ENCODE measurements at regions not wholly inside any gene's neighbourhood (a gene's known extent, or its start where the extent isn't known, plus 50 kb on each side); places are given as distances from the start of the nearest gene placed in this dataset.
"Not testable (repeated sequence)": the region's sequence is repeated elsewhere in the genome, so short reads cannot be mapped to it uniquely, and the experiment has no call there.

DNA sequence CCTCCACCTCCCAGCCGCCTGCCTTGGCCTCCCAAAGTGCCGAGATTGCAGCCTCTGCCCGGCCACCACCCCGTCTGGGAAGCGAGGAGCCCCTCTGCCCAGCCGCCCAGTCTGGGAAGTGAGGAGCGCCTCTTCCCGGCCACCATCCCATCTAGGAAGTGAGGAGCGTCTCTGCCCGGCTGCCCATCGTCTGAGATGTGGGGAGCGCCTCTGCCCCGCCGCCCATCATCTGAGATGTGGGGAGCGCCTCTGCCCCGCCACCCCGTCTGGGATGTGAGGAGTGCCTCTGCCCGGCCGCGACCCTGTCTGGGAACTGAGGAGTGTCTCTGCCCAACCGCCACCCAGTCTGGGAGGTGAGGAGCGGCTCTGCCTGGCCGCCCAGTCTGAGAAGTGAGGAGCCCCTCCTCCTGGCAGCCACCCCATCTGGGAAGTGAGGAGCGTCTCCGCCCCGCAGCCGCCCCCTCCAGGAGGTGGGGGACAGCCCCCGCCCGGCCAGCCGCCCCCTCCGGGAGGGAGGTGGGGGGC lies 296.3 kb downstream of the HNRNPD start:
- DNase-seq (ENCODE audit: low spot score), result not testable (repeated sequence)

DNA sequence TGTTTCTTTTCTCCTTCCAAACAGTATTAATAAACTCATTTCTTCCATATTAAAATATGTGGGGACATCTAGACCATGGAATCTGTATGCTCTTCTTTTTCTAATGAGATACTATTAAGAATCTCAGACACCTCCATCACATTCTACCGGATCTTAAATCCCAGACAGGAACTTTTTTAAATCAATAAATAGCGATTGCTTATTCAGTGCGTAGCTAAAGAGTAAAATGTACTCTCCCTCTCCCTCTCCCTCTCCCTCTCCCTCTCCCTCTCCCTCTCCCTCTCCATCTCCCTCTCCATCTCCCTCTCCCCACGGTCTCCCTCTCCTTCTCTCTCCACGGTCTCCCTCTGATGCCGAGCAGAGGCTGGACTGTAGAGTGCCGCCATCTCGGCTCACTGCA lies 297.0 kb downstream of the HNRNPD start:
- DNase-seq (ENCODE audit: low spot score), result no peak

DNA sequence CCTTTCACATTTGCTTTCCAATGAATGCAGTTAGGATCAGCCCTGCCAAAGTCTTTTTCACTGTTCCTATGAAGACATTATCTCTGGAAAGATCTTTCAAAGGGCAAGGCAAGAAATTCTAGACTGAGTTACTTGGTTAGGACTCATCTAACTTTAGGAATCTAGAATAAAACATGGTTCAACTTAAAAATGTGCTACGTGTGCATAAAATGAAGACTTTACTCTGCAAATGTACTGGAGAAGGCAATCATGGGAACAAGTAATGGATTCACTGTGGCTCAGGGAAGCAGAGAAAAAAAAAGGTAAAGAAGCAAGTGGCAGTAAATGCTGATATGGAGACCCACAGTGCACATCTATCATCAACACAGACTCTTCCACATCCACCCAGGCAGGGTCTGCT lies 297.4 kb downstream of the HNRNPD start:
- DNase-seq (ENCODE audit: low spot score), result no peak

DNA sequence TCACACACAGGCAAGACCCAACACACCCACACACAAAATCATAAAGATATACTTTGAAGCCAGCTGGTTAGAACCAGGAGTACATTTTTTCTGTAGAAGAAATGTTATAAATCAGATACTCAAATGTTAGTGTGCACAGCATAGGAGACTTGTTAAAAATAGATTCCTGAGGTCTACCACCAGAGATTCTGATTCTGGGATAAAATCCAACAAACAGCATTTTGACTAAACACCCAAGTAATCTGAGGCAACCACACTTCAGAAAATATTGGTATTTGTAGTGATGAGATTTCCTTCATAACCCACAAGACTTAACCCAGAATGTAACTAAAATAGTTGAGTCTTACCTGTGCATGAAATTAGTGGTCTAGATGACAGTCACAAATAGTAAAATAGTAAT lies 301.8 kb downstream of the HNRNPD start:
- no peak for DNase-seq (ENCODE audit: low spot score)

DNA sequence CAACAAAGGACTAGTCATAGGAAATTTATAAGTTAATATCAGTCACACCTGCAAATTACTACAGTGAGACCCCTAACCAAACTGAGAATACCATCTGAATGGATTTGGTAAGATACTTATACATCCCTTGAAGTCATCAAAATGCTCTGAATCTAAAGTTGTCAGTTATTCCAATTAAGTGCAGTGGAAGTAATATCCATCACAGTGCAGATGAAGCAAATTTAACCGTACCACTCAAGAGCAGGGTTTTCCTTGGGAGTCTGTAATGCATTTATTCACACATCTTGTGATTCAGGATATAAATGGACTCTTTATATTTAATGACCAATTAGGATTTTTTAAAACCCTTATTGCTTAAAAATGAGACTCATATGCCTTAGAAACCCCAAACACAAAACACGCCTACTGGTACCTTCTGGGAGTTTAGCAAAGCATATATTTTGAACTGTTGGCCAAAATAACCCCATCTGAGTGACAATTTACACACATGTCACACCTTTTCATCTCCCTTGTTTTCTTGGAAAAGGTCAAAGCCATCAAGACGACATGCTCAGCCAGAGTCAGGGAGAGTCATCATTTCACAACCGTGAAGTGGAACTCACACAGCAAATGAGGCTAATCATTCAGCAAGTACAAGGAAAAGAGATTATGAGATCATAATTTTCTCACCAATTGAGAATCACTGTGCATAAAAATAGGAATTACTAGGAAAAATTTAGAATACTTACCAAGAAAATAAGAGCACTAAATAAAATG lies 303.7 kb downstream of the HNRNPD start:
- no peak for DNase-seq (ENCODE audit: low spot score)

DNA sequence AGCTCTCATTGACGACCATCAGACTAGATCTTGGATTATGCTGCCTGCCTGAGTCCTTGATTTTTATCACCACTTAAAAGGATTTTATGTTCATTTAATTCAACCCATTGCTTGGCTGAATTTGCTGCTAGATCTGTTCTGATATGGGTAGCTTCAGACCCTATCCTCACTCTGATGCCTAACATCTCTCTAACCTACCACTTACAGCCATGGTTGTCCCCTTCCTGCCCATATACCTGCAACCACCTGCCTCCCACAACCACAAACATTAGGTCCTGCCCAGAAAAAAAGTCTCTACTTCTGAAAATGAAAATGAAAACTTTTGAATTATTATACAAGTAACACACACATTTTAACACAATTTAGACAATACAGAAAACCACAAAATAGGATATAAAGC lies 310.8 kb downstream of the HNRNPD start:
- DNase-seq (ENCODE audit: low spot score), result no peak

DNA sequence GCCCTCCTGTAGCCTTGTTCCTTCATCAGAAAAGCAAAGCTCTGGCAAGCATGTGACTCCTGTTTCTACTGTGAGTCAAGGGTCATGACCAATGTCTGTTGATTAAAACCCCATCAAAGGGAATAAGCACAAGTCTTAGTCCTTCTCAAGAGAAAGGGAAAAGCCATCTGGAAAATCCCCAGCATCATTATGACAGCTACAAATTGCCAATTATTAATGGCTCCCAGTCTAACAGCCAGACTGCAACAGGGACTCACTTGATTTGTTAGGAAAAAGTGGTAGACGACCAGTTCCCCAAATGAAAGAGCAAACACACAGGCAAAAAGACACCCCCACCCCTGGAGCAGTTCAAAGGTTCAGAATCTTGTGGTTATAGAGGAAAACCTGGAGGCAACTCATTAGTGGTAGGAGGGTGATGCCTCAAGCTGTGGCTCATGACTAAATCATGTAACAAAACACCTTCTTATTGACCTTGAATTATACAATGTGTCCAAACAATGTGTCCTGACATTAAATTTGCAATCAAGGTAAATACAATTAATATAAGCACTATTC lies 315.7 kb downstream of the HNRNPD start:
- no peak for DNase-seq (ENCODE audit: low spot score)

DNA sequence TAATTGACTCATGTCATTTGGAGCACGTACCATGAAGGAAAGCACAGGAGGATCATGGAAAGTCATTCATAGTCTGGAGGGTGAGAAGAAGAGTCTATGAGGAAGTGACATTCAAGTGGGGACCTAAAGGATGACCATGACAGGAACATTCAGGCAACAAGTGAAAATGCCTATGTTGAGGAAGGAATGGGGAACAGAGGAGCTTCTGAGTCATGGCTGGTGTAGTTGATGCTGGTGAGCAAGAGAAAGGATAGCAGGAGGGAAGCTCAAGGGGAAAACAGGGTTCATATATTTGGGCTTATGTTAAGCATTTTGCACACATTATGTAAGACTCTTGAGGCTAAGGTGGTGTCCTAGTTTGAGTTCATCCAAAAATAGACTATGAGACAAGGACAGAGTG lies 318.6 kb downstream of the HNRNPD start:
- no peak for DNase-seq (ENCODE audit: low spot score)

DNA sequence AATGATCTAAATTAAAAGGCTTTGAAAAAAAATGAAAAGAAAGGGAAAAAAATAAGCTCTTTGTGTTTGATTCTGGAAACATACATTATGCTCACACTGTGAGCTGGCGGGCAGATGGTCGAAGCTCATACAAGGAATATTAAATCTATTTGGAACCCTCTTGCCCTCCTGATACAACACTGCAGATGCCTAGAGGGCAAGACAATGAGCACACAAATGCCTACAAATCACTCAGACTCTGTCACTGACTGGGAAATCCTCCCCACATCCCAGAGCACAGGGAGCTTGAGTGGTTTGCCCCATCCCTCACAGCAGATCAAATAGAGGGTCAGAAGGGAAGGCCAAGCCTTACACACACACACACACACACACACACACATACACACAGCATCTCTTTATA lies 320.4 kb downstream of the HNRNPD start:
- DNase-seq (ENCODE audit: low spot score), result no peak

DNA sequence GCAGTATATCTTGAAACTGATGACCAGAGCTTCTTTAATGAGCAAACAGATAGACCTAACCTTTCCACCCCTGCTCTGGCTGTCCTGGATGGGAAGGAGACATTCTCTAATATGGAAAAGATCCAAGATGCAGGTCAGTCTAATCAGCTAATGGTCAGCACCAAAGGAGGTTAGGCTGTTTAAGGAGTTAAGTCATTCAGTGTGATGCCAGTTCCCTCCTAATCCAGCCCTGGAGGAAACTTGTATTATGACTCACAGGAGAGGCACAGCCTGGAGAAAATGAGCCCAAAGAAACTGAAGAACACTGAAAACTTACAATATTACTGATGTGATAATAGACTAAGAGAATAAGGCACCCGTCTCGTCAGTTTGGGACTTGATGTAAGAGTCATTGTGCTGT lies 323.0 kb downstream of the HNRNPD start:
- DNase-seq (ENCODE audit: low spot score), result no peak

DNA sequence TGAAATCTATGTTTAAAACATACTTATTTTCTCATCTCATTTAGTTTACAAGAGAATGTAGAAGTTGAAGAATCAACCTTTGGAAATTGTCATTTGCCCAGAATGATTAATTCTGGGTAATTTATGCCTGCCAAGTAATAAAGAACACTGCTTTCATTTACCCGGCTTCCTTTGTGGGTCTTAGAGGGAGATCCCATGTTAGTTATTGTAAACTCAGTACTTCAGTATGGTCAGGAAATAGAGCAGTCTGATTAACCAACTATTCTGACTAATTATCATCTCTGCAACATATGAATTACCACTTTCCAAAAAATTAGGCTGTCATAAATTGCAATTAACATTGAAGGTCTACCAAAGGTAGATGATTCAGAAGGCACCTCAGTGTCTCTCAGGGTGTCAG lies 324.5 kb downstream of the HNRNPD start:
- no peak for DNase-seq (ENCODE audit: low spot score)

DNA sequence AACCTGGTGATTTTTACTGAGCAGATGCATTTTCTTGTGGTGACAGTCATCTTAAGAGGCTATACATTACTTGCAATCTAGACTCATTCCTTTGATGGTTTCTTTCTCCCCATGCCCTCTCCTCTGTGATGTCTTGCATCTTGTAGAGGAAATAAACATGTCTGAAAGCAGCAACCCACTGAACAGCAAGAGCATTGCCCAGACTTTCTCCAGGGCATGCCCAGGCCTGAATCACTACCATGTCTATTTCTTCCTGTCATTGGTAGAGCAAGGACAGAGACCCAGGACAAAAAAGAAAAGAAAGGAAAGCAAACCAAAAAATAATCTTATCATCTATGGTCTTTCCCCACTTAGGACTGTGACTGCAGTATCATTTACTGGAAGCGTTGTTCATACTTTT lies 326.1 kb downstream of the HNRNPD start:
- no peak for DNase-seq (ENCODE audit: low spot score)

DNA sequence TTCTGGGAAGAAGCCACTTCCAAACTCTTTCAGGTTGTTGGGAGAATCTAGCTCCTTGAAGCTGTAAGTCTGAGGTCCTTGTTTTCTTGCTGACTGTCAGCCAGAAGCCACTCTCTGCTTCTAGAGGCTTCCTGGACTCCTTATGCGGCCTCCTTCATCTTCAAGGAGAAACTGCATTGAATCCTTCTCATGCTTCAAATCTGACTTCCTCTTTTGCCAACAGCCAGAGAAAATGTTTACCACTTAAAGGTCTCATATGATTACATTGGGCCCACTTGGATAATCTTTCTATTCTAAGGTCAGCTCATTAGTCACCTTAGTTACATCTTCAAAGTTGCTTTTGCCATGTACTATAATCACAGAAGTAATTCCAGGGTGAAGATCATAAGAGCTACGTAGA lies 327.0 kb downstream of the HNRNPD start:
- DNase-seq (ENCODE audit: low spot score), result no peak

DNA sequence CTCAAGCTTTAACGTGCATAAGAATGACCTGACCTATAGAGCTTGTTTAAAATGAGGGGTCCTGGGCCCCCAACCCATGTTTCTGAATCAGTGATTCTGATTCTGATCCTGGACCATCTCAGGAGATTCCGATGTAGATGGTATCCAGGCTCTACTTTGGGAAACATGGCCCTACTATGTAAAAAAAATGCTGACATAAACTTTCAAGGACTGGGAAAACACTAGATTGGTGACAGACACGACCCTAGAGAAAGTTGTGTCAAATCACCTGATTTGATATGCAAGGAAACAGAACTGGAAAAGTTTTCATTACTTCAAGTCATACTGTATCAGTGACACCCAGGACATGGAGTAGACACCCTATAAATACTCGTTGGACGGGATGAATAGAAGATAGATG lies 328.5 kb downstream of the HNRNPD start:
- no peak for DNase-seq (ENCODE audit: low spot score)

DNA sequence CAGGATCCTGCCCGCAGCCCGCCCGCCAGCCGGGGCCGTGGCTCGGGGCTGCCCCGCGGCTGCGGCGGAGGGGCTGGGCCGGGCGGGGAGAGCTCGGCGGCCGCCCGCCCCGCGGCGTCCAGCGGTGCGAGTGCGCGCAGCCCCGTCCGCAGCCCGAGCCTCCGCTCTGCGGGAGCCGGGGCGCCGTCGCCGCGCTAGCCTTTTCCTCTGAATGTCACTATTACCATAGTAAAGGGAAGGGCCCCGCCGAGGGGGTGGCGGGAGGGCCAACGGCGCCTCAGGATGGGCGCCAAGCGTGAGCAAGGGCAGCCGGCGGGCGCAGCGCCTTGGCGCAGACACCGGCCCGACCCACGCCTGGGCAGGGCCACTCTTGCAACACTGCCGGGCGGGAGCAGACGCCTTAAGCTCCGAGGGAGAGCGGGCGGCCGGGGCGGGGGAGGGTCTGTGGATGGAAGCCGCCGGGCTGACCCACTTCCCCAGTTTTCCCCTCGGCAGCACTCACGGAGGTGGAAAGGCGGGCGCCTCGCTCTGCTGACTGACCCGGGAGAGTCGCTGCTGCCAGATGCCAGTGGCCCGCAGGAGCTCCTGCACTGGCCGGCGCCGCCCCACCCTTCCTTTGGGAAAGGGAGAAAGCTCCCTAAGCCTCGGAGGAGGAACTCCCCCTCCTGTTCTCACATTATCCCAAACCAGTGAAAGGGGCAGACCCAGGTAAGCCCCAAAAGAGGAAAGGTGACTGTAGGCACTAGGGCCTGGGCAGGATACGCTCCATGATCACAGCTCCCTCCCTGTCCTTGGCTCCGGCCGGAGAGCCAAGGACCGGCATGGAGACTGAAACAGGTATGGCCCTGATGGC lies 329.4 kb downstream of the HNRNPD start:
- DNase-seq (ENCODE audit: low spot score), result no peak

DNA sequence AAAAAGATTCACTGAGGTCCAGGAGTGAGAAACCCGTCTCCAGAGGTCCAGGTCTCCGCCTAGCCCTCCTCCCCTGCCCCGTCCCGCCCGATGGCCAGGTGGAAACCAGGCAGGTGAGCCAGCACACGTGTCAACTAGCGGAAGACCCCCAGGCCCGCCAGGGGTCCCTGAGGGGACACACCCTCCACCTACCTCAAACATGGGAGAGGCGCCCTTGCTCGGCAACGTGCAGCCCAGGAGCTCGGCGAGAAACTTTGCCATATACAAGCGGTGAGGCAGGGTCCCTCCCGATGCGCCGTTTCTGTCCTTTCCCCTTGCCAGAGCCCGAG lies 330.0 kb downstream of the HNRNPD start:
- no peak for DNase-seq (ENCODE audit: low spot score)

DNA sequence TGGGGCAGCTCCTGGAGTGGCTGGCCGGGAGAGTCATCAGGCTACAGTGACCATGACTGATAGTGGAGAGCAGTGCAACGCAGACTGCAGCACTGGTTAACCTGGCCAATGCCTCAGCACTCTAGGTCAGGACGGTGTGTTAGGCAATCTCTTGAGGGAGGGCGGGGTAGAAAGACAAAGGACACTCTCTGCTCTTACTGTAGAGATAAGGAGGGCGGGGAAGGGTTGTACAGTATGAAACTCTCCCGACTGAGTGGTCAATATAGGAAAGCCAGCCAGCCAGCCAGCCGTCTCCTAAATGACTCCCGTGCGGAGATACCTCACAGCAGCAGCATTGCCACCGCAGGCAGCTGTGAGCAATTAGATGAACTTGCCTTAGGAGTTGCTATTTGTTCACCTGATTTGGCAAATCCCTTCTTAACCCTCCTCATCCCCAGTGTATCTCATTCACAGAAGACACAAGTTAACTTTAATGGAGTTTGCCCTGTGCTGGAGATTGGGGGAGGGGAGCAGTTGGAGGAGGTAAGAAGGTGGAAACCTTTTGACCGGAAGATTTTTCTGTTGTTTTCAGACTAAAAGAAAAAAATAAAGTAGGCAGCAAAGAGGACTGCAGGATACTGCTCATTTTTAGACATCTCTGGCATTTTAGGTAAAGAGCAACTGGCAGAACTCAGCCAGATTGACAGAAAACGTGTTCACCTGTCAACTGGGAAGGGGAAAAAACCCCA lies 330.5 kb downstream of the HNRNPD start:
- DNase-seq (ENCODE audit: low spot score), result no peak

DNA sequence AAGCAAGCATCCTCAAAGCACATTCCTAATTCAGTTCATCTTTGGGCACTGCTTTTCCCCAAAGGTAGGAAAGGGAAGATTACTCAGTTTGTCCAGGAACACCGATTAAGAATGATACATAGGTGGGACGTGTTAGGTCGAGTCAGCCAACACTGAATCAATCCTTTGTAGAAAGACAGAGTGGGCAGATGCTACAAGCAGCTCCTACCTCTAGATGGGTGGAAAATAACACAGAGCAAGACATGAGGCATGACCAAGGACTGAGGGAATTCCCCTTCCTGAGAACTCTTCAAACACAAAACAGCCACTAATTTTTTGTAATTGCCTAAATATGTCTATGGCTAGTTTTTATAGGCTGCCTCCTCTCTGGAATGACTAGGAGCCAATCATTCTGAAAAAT lies 331.7 kb downstream of the HNRNPD start:
- DNase-seq (ENCODE audit: low spot score), result no peak

DNA sequence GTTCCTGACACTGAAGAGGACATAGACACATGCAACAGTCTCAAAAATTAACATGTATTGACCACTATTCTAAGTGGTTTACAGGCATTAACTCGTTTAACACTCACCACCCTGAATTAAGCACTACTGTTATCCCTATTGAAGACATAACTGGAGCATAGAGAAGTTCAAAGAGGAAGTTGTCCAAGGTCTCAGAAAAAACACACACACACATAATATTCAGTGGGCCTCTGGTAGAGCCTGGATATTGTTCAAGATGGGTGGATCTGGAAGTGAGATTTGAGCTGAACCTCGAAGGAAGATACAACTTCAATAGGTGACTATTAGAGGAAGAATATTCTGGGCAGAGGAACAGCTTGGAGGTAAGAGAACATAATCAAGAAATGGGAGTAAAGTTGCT lies 334.9 kb downstream of the HNRNPD start:
- no peak for DNase-seq (ENCODE audit: low spot score)

DNA sequence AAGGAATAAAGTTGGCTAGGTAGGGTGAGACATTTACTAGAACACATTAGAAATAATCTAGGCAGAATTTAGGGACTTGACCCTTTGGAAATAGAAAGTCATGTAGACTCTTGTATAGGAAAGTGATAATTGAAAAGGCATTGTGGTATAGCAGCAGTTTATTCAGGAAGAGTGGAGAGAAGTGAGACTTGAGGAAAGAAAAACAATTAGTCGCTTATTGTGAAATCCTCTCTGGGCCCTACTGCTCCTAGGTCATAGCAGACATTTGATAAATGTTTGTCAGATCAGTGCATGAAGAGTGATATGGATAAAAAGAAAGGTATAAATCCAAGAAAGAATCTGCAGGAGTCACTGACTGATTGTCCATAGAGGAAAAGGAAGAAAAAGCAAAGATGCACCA lies 337.6 kb downstream of the HNRNPD start:
- DNase-seq (ENCODE audit: low spot score), result no peak

DNA sequence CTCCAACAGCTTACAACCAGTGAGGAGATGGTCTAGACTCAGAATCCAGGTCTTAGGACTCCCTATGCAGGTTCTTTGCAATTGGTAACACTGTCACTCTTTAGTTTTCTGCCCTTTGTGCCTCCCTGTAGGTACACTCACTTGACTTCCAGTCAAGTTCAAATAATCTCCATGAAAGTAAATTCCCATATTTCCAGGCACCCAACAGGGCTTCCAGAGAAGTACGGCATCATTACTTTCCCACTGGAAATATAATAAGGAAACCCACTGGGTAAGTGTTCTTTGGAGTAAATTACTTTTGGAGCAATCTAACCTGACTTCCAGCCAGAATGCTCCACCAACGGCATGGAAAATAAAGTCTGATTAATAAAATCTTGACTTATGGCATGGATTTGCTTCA lies 338.9 kb downstream of the HNRNPD start:
- DNase-seq (ENCODE audit: low spot score), result no peak

DNA sequence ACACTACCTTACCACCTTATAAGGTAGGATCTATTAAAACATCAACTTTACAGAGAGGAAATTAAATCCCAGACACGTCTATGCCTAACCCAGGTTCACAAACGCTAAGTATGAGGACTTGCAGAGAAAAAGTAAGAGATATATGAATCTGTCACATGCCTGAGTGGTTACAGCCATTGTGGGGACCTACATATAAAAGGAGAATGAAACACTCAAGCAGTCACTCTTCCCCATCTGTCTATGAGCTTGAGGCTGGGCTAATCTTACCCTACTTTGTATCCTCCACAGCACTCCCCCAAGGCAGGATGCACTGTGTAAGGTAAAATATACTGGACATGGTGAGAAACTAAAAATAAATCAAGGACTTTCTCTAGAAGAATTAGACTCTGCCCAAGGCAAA lies 339.9 kb downstream of the HNRNPD start:
- no peak for DNase-seq (ENCODE audit: low spot score)

Measured in CD4-positive, alpha-beta T cell treated with Interleukin-2 at 100 ng/mL for 4 hours (primary cell).